HEK293 (cell line): ENCODE measurements at regions not wholly inside any gene's neighbourhood (a gene's known extent, or its start where the extent isn't known, plus 50 kb on each side); places are given as distances from the start of the nearest gene placed in this dataset.

Experiments used
- CTCF ChIA-PET: fragments of 350-600 bp; formaldehyde crosslinking; extraction: SDS; loops from one replicate; lab custom pipeline; 2021; ENCODE audit warnings: antibody characterized with exemption; lab: Yijun Ruan, JAX
- POLR2A ChIA-PET: fragments of 300-600 bp; formaldehyde crosslinking; extraction: SDS; loops from one replicate; lab custom pipeline; 2020; ENCODE audit warnings: antibody characterized with exemption, inconsistent platforms; lab: Yijun Ruan, JAX
- H3K27ac ChIP-seq: fragments of 200-500 bp; sonication (Bioruptor generic); 2 replicates; pipeline ENCODE4 v1.5.1; 2014; ENCODE audit warnings: low read depth, low read length, control low read depth, inconsistent platforms; ENCODE audit errors: extremely low read depth
- H3K36me3 ChIP-seq, 2 experiments: fragments of 200-500 bp in 1 of 2; sonication (Bioruptor generic) in 1 of 2; 1 replicate in 1 of 2; 2 replicates in 1 of 2; pipeline ENCODE4 v1.5.1; 2014 to 2017; ENCODE audit warnings: inconsistent platforms in 2 of 2, low read length in 2 of 2; ENCODE audit not compliant: control insufficient read depth in 2 of 2, insufficient read depth in 1 of 2
- H3K4me1 ChIP-seq: fragments of 200-500 bp; sonication (Bioruptor generic); 2 replicates; pipeline ENCODE4 v1.5.1; 2014; ENCODE audit warnings: mild to moderate bottlenecking, low read length, inconsistent platforms; ENCODE audit not compliant: control insufficient read depth, insufficient read depth
- H3K4me3 ChIP-seq: 2 replicates; pipeline ENCODE4 v1.5.1; 2011; ENCODE audit warnings: low read depth, mild to moderate bottlenecking, control low read depth, low read length, moderate library complexity
- H3K9me3 ChIP-seq: fragments of 200-500 bp; sonication (Bioruptor generic); 2 replicates; pipeline ENCODE4 v1.5.1; 2014; ENCODE audit warnings: low read depth, low read length, inconsistent platforms; ENCODE audit not compliant: control insufficient read depth, insufficient read depth
- ELK4 ChIP-seq: IDR thresholded peaks from 2 replicates; pipeline ENCODE4 v1.6.1; 2011; ENCODE audit warnings: mild to moderate bottlenecking, low read depth, low read length, borderline replicate concordance
- HOXA7 ChIP-seq: sonication (generic); formaldehyde crosslinking; IDR thresholded peaks from 2 replicates; pipeline ENCODE4 v1.8.1; 2022; ENCODE audit warnings: missing genetic modification reagents, borderline replicate concordance
- KLF8 ChIP-seq: fragments of 450-650 bp; formaldehyde crosslinking; IDR thresholded peaks from 2 replicates; pipeline ENCODE4 v1.5.1; 2016; ENCODE audit warnings: missing biosample characterization, missing genetic modification characterization
- PBX3 ChIP-seq: sonication (generic); formaldehyde crosslinking; IDR thresholded peaks from 2 replicates; pipeline ENCODE4 v1.8.1; 2022; ENCODE audit warnings: mild to moderate bottlenecking, moderate library complexity, missing genetic modification reagents
- REST ChIP-seq: fragments of 450-650 bp; formaldehyde crosslinking; IDR thresholded peaks from 2 replicates; pipeline ENCODE4 v1.5.1; 2016; ENCODE audit warnings: missing biosample characterization, missing genetic modification characterization
- SETDB1 ChIP-seq: IDR thresholded peaks from one replicate; pipeline ENCODE4 v1.6.1; 2017; ENCODE audit warnings: mild to moderate bottlenecking, low read length, moderate library complexity, mixed read lengths; ENCODE audit not compliant: insufficient read length
- ZBTB11 ChIP-seq: fragments of 450-650 bp; formaldehyde crosslinking; conservative IDR thresholded peaks from 2 replicates; pipeline ENCODE4 v1.5.1; 2016; ENCODE audit warnings: low read depth, missing biosample characterization, missing genetic modification characterization
- ZBTB17 ChIP-seq: fragments of 450-650 bp; formaldehyde crosslinking; IDR thresholded peaks from 2 replicates; pipeline ENCODE4 v1.5.1; 2016; ENCODE audit warnings: missing biosample characterization, missing genetic modification characterization
- ZBTB7A ChIP-seq: fragments of 450-650 bp; formaldehyde crosslinking; IDR thresholded peaks from 2 replicates; pipeline ENCODE4 v1.5.1; 2016; ENCODE audit warnings: low read depth, missing biosample characterization, missing genetic modification characterization
- ZFP3 ChIP-seq: fragments of 450-650 bp; formaldehyde crosslinking; IDR thresholded peaks from 2 replicates; pipeline ENCODE4 v1.5.1; 2016; ENCODE audit warnings: low read depth, missing biosample characterization, missing genetic modification characterization
- ZNF16 ChIP-seq: fragments of 450-650 bp; formaldehyde crosslinking; IDR thresholded peaks from 2 replicates; pipeline ENCODE4 v1.5.1; 2016; ENCODE audit warnings: low read depth, missing biosample characterization, missing genetic modification characterization
- ZNF391 ChIP-seq: fragments of 450-650 bp; formaldehyde crosslinking; IDR thresholded peaks from 2 replicates; pipeline ENCODE4 v1.5.1; 2016; ENCODE audit warnings: low read depth, missing biosample characterization, missing genetic modification characterization, borderline replicate concordance
- ZNF394 ChIP-seq: fragments of 450-650 bp; formaldehyde crosslinking; IDR thresholded peaks from 2 replicates; pipeline ENCODE4 v1.5.1; 2016; ENCODE audit warnings: missing biosample characterization, missing genetic modification characterization, mild to moderate bottlenecking, moderate library complexity, borderline replicate concordance
- ZNF555 ChIP-seq: fragments of 450-650 bp; formaldehyde crosslinking; conservative IDR thresholded peaks from 2 replicates; pipeline ENCODE4 v1.5.1; 2017; ENCODE audit warnings: missing biosample characterization, mild to moderate bottlenecking, missing genetic modification characterization, inconsistent platforms
- ZNF692 ChIP-seq: fragments of 450-650 bp; formaldehyde crosslinking; IDR thresholded peaks from 2 replicates; pipeline ENCODE4 v1.5.1; 2016; ENCODE audit warnings: missing biosample characterization, missing genetic modification characterization
- ZNF792 ChIP-seq: fragments of 450-650 bp; formaldehyde crosslinking; IDR thresholded peaks from 2 replicates; pipeline ENCODE4 v1.5.1; 2016; ENCODE audit warnings: missing biosample characterization, missing genetic modification characterization
- ZNF843 ChIP-seq: fragments of 450-650 bp; formaldehyde crosslinking; IDR thresholded peaks from 2 replicates; pipeline ENCODE4 v1.5.1; 2016; ENCODE audit warnings: missing biosample characterization, missing genetic modification characterization
- ZXDB ChIP-seq: fragments of 450-650 bp; formaldehyde crosslinking; IDR thresholded peaks from 2 replicates; pipeline ENCODE4 v1.5.1; 2016; ENCODE audit warnings: missing biosample characterization, missing genetic modification characterization

- TF ChIP-seq ZFP3 (tag by site-specific recombination) (no peak), PBX3 (CRISPR knock-in tag) (no peak), ZNF555 (tag by site-specific recombination) (no peak), ZNF843 (tag by site-specific recombination) (no peak), ZBTB7A (tag by site-specific recombination) (no peak), REST (tag by site-specific recombination) (no peak), ZBTB11 (tag by site-specific recombination) (no peak), ZNF391 (tag by site-specific recombination) (no peak), ZNF16 (tag by site-specific recombination) (no peak), ELK4 (no peak), KLF8 (no peak), HOXA7 (CRISPR knock-in tag) (no peak)
- POLR2A ChIA-PET: no interaction called here
- CTCF ChIA-PET: no interaction called here
- H3K4me3 ChIP-seq: no peak overlapping the region
- no peaks in the 10 kb centered on the region for H3K36me3 ChIP-seq
- no peaks in the 10 kb centered on the region for H3K9me3 ChIP-seq
- H3K27ac ChIP-seq: no peak overlapping the region
- no peaks in the 10 kb centered on the region for H3K4me1 ChIP-seq
Observed at GRCh38 chr5:82422751-82423181, 144.6 kb upstream of the RPS23 start.

- no peaks in the 10 kb centered on the region for H3K4me1 ChIP-seq
- no peaks in the 10 kb centered on the region for H3K36me3 ChIP-seq
- POLR2A ChIA-PET: no interaction called here
- no peak overlapping the region for H3K4me3 ChIP-seq
- H3K9me3 ChIP-seq: no peaks in the 10 kb centered on the region
- no peak for TF ChIP-seq ZNF394 (tag by site-specific recombination)
- TF ChIP-seq ZXDB: no peak
- TF ChIP-seq ZNF792 (tag by site-specific recombination): no peak
- TF ChIP-seq ZNF692: no peak
- TF ChIP-seq SETDB1: no peak
- no peak for TF ChIP-seq ZBTB17 (tag by site-specific recombination)
- TF ChIP-seq, all 188 proteins: peak for 0
- no peak overlapping the region for H3K27ac ChIP-seq
- CTCF ChIA-PET: no interaction called here
Observed at GRCh38 chr5:82422001-82422740, 144.0 kb upstream of the RPS23 start.
